ENCODE measurements at regions not wholly inside any gene's neighbourhood (a gene's known extent, or its start where the extent isn't known, plus 50 kb on each side); places are given as distances from the start of the nearest gene placed in this dataset.
A peak's percentile ranks its signal among the peaks of the same experiment; 100 is the strongest.

DNA sequence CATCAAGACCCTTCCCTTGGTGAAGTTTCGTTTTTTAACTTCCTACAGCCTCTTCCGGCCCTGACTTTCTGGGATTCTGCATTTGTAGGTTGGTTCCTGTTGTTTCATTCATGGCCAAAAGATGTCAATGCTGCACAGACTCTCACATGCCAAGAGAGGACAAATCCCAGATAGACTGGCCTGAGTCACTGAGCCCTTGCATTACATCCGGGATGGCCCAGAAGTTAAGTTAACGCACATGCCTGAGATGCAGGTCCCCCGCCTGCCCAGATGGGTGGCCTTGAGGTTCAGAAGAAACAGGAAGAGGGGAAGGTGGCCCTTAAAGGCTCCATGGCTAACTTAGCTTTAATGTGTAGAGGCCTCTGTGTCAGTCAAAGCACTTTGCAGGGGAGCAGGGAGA lies 51.6 kb upstream of the SRGAP3 start:
- TF ChIP-seq, protein P1, sequence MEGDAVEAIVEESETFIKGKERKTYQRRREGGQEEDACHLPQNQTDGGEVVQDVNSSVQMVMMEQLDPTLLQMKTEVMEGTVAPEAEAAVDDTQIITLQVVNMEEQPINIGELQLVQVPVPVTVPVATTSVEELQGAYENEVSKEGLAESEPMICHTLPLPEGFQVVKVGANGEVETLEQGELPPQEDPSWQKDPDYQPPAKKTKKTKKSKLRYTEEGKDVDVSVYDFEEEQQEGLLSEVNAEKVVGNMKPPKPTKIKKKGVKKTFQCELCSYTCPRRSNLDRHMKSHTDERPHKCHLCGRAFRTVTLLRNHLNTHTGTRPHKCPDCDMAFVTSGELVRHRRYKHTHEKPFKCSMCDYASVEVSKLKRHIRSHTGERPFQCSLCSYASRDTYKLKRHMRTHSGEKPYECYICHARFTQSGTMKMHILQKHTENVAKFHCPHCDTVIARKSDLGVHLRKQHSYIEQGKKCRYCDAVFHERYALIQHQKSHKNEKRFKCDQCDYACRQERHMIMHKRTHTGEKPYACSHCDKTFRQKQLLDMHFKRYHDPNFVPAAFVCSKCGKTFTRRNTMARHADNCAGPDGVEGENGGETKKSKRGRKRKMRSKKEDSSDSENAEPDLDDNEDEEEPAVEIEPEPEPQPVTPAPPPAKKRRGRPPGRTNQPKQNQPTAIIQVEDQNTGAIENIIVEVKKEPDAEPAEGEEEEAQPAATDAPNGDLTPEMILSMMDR (IDR thresholded peaks at IDR 0.05; ENCODE audit: insufficient read depth, low read depth, low read length, missing control alignments) = no peak
- no peak overlapping the region for H3K4me3 ChIP-seq (ENCODE audit: low read depth, low read length)
- no peak for DNase-seq (ENCODE audit: low read depth)

DNA sequence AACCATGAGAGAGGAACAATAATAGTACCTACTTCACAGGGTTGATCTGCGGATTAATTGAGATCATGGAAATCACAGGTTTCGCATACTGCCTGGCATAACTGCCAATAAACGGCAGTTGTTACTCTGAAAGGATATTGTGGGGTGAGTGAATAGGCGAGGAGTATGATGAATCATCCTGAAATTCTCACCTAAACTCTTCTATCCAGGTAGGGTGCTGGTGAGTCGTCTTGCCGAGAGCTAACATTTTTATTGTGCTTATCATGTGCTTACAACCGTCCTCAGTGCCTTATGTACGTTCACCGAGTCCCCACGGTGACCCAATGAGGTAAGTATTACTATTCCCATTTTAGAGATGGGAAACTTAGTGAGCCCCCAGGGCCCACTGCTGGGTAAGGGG lies 52.4 kb upstream of the SRGAP3 start:
- TF ChIP-seq, protein P1 (IDR thresholded peaks at IDR 0.05; ENCODE audit: insufficient read depth, low read depth, low read length, missing control alignments) = no peak
- DNase-seq (ENCODE audit: low read depth) = no peak
- no peak overlapping the region for H3K4me3 ChIP-seq (ENCODE audit: low read depth, low read length)

DNA sequence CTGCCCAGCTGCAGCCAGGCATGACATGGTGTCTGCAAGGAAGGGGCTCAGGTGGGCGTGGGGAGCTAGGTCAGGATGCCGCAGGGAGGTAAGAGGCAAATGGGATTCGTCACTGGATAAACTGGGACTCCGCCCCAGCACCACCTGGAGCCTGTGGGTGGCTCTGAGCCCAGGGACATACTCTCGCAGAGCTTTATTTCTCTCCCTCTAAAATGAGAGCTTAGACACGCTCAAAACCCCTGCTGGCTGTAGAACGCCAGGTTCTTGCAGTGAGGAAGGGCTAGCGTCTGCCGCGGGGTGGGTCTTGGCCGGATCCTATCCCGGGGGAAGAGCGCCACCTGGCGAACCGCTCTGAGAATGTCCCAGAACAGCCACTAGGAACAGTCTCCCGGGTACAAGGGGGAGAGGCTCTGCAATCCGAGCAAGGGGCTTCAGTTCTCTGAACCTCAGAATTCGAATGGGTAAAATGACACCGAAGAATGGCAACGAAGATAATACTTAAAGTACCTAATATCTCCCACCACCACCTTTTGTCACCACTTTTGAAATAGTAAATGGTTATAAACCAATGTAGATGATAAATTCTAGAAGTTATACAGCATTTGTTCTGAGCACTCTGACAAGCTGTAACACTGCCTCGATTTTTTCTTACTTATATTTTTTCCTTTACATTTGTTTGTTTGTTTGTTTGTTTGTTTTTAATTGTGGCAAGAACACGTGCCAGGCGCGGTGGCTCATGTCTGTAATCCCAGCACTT lies 53.2 kb upstream of the SRGAP3 start:
- H3K4me3 ChIP-seq (ENCODE audit: low read depth, low read length) = no peak overlapping the region
- peak; percentile 83 for DNase-seq (ENCODE audit: low read depth)

DNA sequence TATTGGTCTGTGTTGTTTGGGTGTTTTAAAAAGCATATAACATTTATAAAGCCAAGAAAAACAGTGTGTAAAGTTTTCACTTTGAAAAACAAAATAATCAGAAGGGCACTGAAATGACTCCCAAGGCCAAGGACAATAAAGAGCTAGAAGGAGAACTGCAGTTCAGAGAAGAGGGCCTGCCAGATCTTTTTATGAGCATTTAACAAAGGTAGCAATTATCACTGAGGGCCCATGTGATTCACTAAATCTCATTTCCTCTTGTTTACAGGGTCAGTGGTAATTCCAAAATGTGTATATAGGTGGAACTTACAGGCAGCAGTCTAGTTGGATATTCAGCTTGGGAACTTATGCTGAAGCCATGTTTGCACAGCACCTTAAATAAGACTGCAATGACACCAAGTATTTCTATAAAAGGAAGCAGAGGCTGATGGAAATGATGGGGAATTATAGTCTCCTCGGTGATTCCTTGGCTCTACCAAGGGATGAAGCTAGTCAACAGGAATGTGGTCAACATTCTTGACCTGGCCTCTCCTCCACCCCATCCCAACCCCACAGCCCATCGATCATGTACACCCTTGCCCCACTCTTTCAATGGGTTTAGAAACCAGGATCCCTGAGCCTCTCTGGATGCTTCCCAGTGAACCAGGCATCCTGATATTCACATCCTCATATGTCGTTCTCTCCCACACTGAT lies 54.4 kb upstream of the THUMPD3 start:
- TF ChIP-seq, protein P1 (IDR thresholded peaks at IDR 0.05; ENCODE audit: insufficient read depth, low read depth, low read length, missing control alignments) = no peak
- H3K4me3 ChIP-seq (ENCODE audit: low read depth, low read length) = no peak overlapping the region
- DNase-seq (ENCODE audit: low read depth) = no peak

More for the DNA sequence above, 53.2 kb upstream of the SRGAP3 start:
- TF ChIP-seq, protein P1 (IDR thresholded peaks at IDR 0.05; ENCODE audit: insufficient read depth, low read depth, low read length, missing control alignments) = peak; percentile 81

DNA sequence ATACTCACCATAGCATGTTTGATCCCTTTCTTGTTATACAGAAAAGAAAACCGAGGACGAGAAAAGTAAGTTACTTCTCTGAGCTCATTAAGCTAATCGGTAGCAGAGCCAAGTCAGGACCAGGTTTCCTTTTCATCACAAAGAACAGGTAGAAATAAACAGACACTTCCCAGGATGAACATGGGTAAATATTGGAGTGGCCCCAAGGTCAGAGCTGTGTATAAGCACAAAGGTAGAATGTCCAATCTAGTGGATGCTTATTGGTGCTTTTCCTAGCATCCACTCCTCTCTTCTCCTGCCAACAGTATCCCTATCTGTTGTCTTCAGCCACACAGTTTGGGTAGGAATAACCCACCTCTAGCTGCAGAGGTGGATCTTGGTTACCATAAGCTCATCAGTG lies 52.8 kb upstream of the THUMPD3 start:
- DNase-seq (ENCODE audit: low read depth) = no peak
- TF ChIP-seq, protein P1 (IDR thresholded peaks at IDR 0.05; ENCODE audit: insufficient read depth, low read depth, low read length, missing control alignments) = no peak
- no peak overlapping the region for H3K4me3 ChIP-seq (ENCODE audit: low read depth, low read length)

DNA sequence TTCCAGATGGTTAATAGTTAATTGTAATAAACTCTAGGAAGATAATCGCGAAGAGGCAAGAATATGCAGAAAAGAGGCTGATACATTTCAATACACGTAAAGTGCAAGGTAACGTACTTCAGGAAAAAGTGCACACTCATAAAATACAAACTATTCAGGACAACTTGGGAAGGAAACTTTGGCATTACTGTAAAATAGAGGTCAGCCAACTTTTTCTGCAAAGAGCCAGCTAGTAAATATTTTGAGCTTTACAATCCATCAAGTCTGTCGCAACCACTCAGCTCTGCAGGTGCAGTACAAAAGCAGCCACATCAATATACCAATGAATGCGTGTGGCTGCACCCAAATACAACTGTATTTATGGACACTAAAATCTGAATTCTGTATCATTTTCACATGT lies 51.6 kb upstream of the THUMPD3 start:
- no peak for DNase-seq (ENCODE audit: low read depth)
- no peak overlapping the region for H3K4me3 ChIP-seq (ENCODE audit: low read depth, low read length)
- TF ChIP-seq, protein P1 (IDR thresholded peaks at IDR 0.05; ENCODE audit: insufficient read depth, low read depth, low read length, missing control alignments) = no peak
